ENCODE measurements at regions not wholly inside any gene's neighbourhood (a gene's known extent, or its start where the extent isn't known, plus 50 kb on each side); places are given as distances from the start of the nearest gene placed in this dataset.

DNA sequence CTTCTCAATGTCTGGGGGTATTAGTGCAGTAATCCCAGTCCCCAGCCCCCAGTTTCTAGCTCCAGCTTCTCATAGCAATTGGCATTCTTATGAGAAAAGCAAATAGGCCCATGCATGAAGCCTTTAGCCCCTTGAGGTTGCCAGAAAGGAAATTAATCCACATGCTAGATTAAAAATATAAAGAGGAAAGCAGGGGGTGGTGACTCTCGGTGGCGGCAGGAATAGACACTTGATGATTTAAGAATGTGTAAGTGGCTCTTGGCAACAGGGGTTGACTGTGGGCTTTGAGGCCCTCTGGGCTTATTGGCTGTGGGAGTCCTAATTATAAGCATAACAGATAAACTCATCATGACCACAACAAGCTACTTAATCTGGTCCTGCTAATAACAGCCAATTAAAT is 1367.3 kb upstream of the FLRT2 start:
- TF ChIP-seq POLR2A (IDR thresholded peaks at IDR 0.05; ENCODE audit: extremely low read depth, insufficient read length) (no peak), CTCF (IDR thresholded peaks at IDR 0.05; ENCODE audit: low read depth, low read length) (no peak)

Measured in NB4 (cell line).